Stomach smooth muscle (tissue), 2 donors: ENCODE measurements at regions not wholly inside any gene's neighbourhood (a gene's known extent, or its start where the extent isn't known, plus 50 kb on each side); places are given as distances from the start of the nearest gene placed in this dataset.
"Not testable (repeated sequence)": the region's sequence is repeated elsewhere in the genome, so short reads cannot be mapped to it uniquely, and the experiment has no call there.

ENCODE experiments used
- H3K27ac ChIP-seq: one replicate; pipeline ENCODE4 v1.7.0; 2013; ENCODE audit warnings: mild to moderate bottlenecking, low read length, inconsistent platforms
- H3K27me3 ChIP-seq, 2 donors: one replicate each; pipeline ENCODE4 v1.7.0; 2013; ENCODE audit warnings: low read length in 2 of 2; ENCODE audit not compliant: insufficient read depth in 2 of 2, control insufficient read depth in 1 of 2
- H3K36me3 ChIP-seq, 2 donors: one replicate each; pipeline ENCODE4 v1.7.0; 2013; ENCODE audit warnings: low read length in 2 of 2; ENCODE audit not compliant: control insufficient read depth in 2 of 2, insufficient read depth in 2 of 2
- H3K4me1 ChIP-seq: one replicate; pipeline ENCODE4 v1.7.0; 2013; ENCODE audit warnings: low read length; ENCODE audit not compliant: control insufficient read depth, insufficient read depth
- H3K4me3 ChIP-seq, 2 donors: one replicate each; pipeline ENCODE4 v1.7.0; 2013; ENCODE audit warnings: low read length in 2 of 2
- H3K9ac ChIP-seq, 2 donors: one replicate each; pipeline ENCODE4 v1.7.0; 2013; ENCODE audit warnings: low read length in 2 of 2, mild to moderate bottlenecking in 1 of 2
- H3K9me3 ChIP-seq, 2 donors: one replicate each; pipeline ENCODE4 v1.7.0; 2013; ENCODE audit warnings: low read length in 2 of 2; ENCODE audit not compliant: control insufficient read depth in 2 of 2
- donor health status: healthy.
- donor health status: Pancreatic carcinoma.

- no peaks in the 10 kb centered on the region for H3K36me3 ChIP-seq
- H3K27me3 ChIP-seq: no peaks in the 10 kb centered on the region
- H3K27ac ChIP-seq: no peak overlapping the region
- peaks cover 3% of the 10 kb centered on the region in 2 donors for H3K9me3 ChIP-seq
- H3K4me1 ChIP-seq: no peaks in the 10 kb centered on the region
- no peak overlapping the region for H3K9ac ChIP-seq
- no peak overlapping the region for H3K4me3 ChIP-seq
Observed at GRCh38 chr6:116982401-116982800, 105.4 kb downstream of the RFX6 start.

GRCh38 chr6:116983375-116983774 is 106.3 kb downstream of the RFX6 start:
- Histone ChIP-seq H3K4me3 (no peak overlapping the region), H3K9me3 (peaks cover 3% of the 10 kb centered on the region in 2 donors), H3K36me3 (no peaks in the 10 kb centered on the region), H3K27me3 (no peaks in the 10 kb centered on the region), H3K9ac (no peak overlapping the region), H3K4me1 (no peaks in the 10 kb centered on the region), H3K27ac (no peak overlapping the region)

GRCh38 chr6:116986819-116987218 is 109.8 kb downstream of the RFX6 start:
- H3K9ac ChIP-seq: no peak overlapping the region
- no peaks in the 10 kb centered on the region for H3K27me3 ChIP-seq
- H3K9me3 ChIP-seq: peaks cover 3% of the 10 kb centered on the region in 2 donors
- H3K36me3 ChIP-seq: no peaks in the 10 kb centered on the region
- no peak overlapping the region for H3K4me3 ChIP-seq
- no peaks in the 10 kb centered on the region for H3K4me1 ChIP-seq
- no peak overlapping the region for H3K27ac ChIP-seq

GRCh38 chr6:116990679-116991078 is 113.6 kb downstream of the RFX6 start:
- Histone ChIP-seq H3K27me3 (no peaks in the 10 kb centered on the region), H3K4me3 (no peak overlapping the region), H3K9ac (no peak overlapping the region), H3K27ac (no peak overlapping the region), H3K36me3 (no peaks in the 10 kb centered on the region), H3K9me3 (no peaks in the 10 kb centered on the region), H3K4me1 (no peaks in the 10 kb centered on the region)

GRCh38 chr6:116992546-116992945 is 115.5 kb downstream of the RFX6 start:
- Histone ChIP-seq H3K4me3 (no peak overlapping the region), H3K36me3 (no peaks in the 10 kb centered on the region), H3K4me1 (no peaks in the 10 kb centered on the region), H3K9me3 (no peaks in the 10 kb centered on the region), H3K27ac (no peak overlapping the region), H3K9ac (no peak overlapping the region), H3K27me3 (no peaks in the 10 kb centered on the region)

- Histone ChIP-seq H3K9me3 (no peaks in the 10 kb centered on the region), H3K27me3 (no peaks in the 10 kb centered on the region), H3K4me3 (no peak overlapping the region), H3K4me1 (no peaks in the 10 kb centered on the region), H3K9ac (no peak overlapping the region), H3K36me3 (no peaks in the 10 kb centered on the region), H3K27ac (no peak overlapping the region)
Observed at GRCh38 chr6:116994447-116994846, 117.4 kb downstream of the RFX6 start.

- no peak overlapping the region for H3K9ac ChIP-seq
- no peak overlapping the region for H3K4me3 ChIP-seq
- no peaks in the 10 kb centered on the region for H3K36me3 ChIP-seq
- no peaks in the 10 kb centered on the region for H3K4me1 ChIP-seq
- H3K9me3 ChIP-seq: no peaks in the 10 kb centered on the region
- no peaks in the 10 kb centered on the region for H3K27me3 ChIP-seq
- no peak overlapping the region for H3K27ac ChIP-seq
Observed at GRCh38 chr6:116996842-116997241, 119.8 kb downstream of the RFX6 start.

- Histone ChIP-seq H3K36me3 (no peaks in the 10 kb centered on the region), H3K9me3 (no peaks in the 10 kb centered on the region)
Observed at GRCh38 chr6:116997496-116997895, 120.5 kb downstream of the RFX6 start.

GRCh38 chr6:117007659-117008058 is 130.6 kb downstream of the RFX6 start:
- Histone ChIP-seq H3K27me3 (no peaks in the 10 kb centered on the region), H3K4me1 (no peaks in the 10 kb centered on the region), H3K27ac (no peak overlapping the region), H3K9me3 (no peaks in the 10 kb centered on the region), H3K4me3 (no peak overlapping the region), H3K36me3 (no peaks in the 10 kb centered on the region), H3K9ac (no peak overlapping the region)

More at GRCh38 chr6:116997496-116997895, 120.5 kb downstream of the RFX6 start:
- no peaks in the 10 kb centered on the region for H3K4me1 ChIP-seq
- H3K9ac ChIP-seq: no peak overlapping the region
- H3K27ac ChIP-seq: no peak overlapping the region
- H3K4me3 ChIP-seq: no peak overlapping the region
- H3K27me3 ChIP-seq: no peaks in the 10 kb centered on the region

GRCh38 chr6:117008618-117009017 is 131.6 kb downstream of the RFX6 start:
- no peaks in the 10 kb centered on the region for H3K4me1 ChIP-seq
- H3K9me3 ChIP-seq: no peaks in the 10 kb centered on the region

GRCh38 chr6:117014641-117015473 is 137.8 kb downstream of the RFX6 start:
- not testable (repeated sequence) for H3K9ac ChIP-seq, H3K27ac ChIP-seq, H3K9me3 ChIP-seq, H3K4me1 ChIP-seq, H3K36me3 ChIP-seq, H3K4me3 ChIP-seq, H3K27me3 ChIP-seq

More at GRCh38 chr6:117008618-117009017, 131.6 kb downstream of the RFX6 start:
- no peak overlapping the region for H3K9ac ChIP-seq
- H3K36me3 ChIP-seq: no peaks in the 10 kb centered on the region
- H3K27me3 ChIP-seq: no peaks in the 10 kb centered on the region
- no peak overlapping the region for H3K27ac ChIP-seq
- no peak overlapping the region for H3K4me3 ChIP-seq
